Glutamatergic neuron (in vitro differentiated cells): ENCODE measurements at regions not wholly inside any gene's neighbourhood (a gene's known extent, or its start where the extent isn't known, plus 50 kb on each side); places are given as distances from the start of the nearest gene placed in this dataset.

Source experiments
- DNase-seq: peaks from one replicate; pipeline ENCODE4 v3.0.0; 2022
- H3K27ac Mint-ChIP-seq: one replicate; pipeline ENCODE4 v1.8.0; 2020; ENCODE audit warnings: mild to moderate bottlenecking, mixed read lengths, inconsistent platforms; ENCODE audit not compliant: unreplicated experiment
- H3K27me3 Mint-ChIP-seq: one replicate; pipeline ENCODE4 v1.8.0; 2020; ENCODE audit warnings: mild to moderate bottlenecking, moderate library complexity, mixed read lengths, inconsistent platforms; ENCODE audit not compliant: unreplicated experiment
- H3K36me3 Mint-ChIP-seq: one replicate; pipeline ENCODE4 v1.8.0; 2020; ENCODE audit warnings: mild to moderate bottlenecking, mixed read lengths, inconsistent platforms; ENCODE audit not compliant: unreplicated experiment
- H3K4me1 Mint-ChIP-seq: one replicate; pipeline ENCODE4 v1.8.0; 2020; ENCODE audit warnings: mild to moderate bottlenecking, low read depth, mixed read lengths, inconsistent platforms; ENCODE audit not compliant: unreplicated experiment
- H3K4me3 Mint-ChIP-seq: one replicate; pipeline ENCODE4 v1.8.0; 2020; ENCODE audit warnings: mild to moderate bottlenecking, mixed read lengths, inconsistent platforms; ENCODE audit not compliant: unreplicated experiment
- H3K9me3 Mint-ChIP-seq: one replicate; pipeline ENCODE4 v1.8.0; 2020; ENCODE audit warnings: mild to moderate bottlenecking, moderate library complexity, mixed read lengths, inconsistent platforms; ENCODE audit not compliant: unreplicated experiment
- CTCF ChIP-seq: fragments of 200-600 bp; sonication (generic); IDR thresholded peaks from one replicate; pipeline ENCODE4 v1.5.0; 2021; ENCODE audit not compliant: partially characterized antibody, unreplicated experiment

- TF ChIP-seq CTCF: peak; percentile 50
- no peaks in the 10 kb centered on the region for H3K27me3 Mint-ChIP-seq
- H3K27ac Mint-ChIP-seq: no peak overlapping the region
Observed at GRCh38 chr12:85575120-85576096, 260.8 kb downstream of the RASSF9 start.

GRCh38 chr12:85580562-85581168, 255.5 kb downstream of the RASSF9 start:
- H3K27ac Mint-ChIP-seq: no peak overlapping the region
- no peaks in the 10 kb centered on the region for H3K36me3 Mint-ChIP-seq
- no peak overlapping the region for H3K4me3 Mint-ChIP-seq
- TF ChIP-seq CTCF: no peak
- no peaks in the 10 kb centered on the region for H3K9me3 Mint-ChIP-seq
- no peak for DNase-seq
- H3K27me3 Mint-ChIP-seq: no peaks in the 10 kb centered on the region
- H3K4me1 Mint-ChIP-seq: no peaks in the 10 kb centered on the region

More at GRCh38 chr12:85575120-85576096, 260.8 kb downstream of the RASSF9 start:
- Mint-ChIP-seq H3K4me1 (no peaks in the 10 kb centered on the region), H3K36me3 (no peaks in the 10 kb centered on the region), H3K9me3 (no peaks in the 10 kb centered on the region), H3K4me3 (no peak overlapping the region)
- peak; percentile 54 for DNase-seq

- no peak for DNase-seq
- TF ChIP-seq CTCF: no peak
- no peaks in the 10 kb centered on the region for H3K36me3 Mint-ChIP-seq
- H3K27ac Mint-ChIP-seq: no peak overlapping the region
- no peak overlapping the region for H3K4me3 Mint-ChIP-seq
- no peaks in the 10 kb centered on the region for H3K4me1 Mint-ChIP-seq
- no peaks in the 10 kb centered on the region for H3K27me3 Mint-ChIP-seq
- no peaks in the 10 kb centered on the region for H3K9me3 Mint-ChIP-seq
Observed at GRCh38 chr12:85587158-85587557, 249.1 kb downstream of the RASSF9 start.

GRCh38 chr12:85588221-85588620, 248.0 kb downstream of the RASSF9 start:
- H3K4me1 Mint-ChIP-seq: no peaks in the 10 kb centered on the region
- no peaks in the 10 kb centered on the region for H3K36me3 Mint-ChIP-seq
- H3K4me3 Mint-ChIP-seq: no peak overlapping the region
- DNase-seq: no peak
- no peak for TF ChIP-seq CTCF
- no peaks in the 10 kb centered on the region for H3K27me3 Mint-ChIP-seq
- H3K27ac Mint-ChIP-seq: no peak overlapping the region
- no peaks in the 10 kb centered on the region for H3K9me3 Mint-ChIP-seq

- Mint-ChIP-seq H3K9me3 (no peaks in the 10 kb centered on the region), H3K36me3 (peaks cover 6% of the 10 kb centered on the region), H3K27ac (no peak overlapping the region), H3K4me3 (no peak overlapping the region), H3K4me1 (peaks cover 1% of the 10 kb centered on the region), H3K27me3 (peaks cover 2% of the 10 kb centered on the region)
- TF ChIP-seq CTCF: no peak
- DNase-seq: no peak
Observed at GRCh38 chr12:85600841-85601240, 235.4 kb downstream of the RASSF9 start.
